HG03097 (cell line): ENCODE measurements at regions not wholly inside any gene's neighbourhood (a gene's known extent, or its start where the extent isn't known, plus 50 kb on each side); places are given as distances from the start of the nearest gene placed in this dataset.
"Not testable (repeated sequence)": the region's sequence is repeated elsewhere in the genome, so short reads cannot be mapped to it uniquely, and the experiment has no call there.

Experiments used
- ATAC-seq: cut with Tn5 transposase; IDR thresholded peaks from one replicate; pipeline ENCODE4 v1.9.1; 2021; ENCODE audit not compliant: unreplicated experiment, low FRiP score

DNA sequence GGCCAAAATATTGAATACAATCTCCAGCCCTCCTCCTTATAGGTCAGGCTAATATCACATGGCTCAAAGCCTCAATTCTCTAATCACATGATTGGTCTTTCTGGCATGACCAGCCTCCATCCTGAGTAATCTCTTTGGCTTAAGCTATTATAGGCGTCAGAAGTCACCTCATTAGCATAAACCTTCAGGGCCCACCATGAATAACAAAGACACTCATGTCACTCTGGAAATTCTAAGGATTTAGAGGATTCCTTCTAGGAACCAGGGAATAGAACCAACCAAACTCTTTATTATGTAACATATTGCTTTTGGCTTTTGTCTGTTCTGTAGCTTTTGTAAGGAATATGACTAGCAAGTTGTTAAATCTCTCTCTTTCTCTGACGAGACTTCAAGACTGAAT is 109.2 kb upstream of the IGFBP7 start:
- no peak for ATAC-seq

DNA sequence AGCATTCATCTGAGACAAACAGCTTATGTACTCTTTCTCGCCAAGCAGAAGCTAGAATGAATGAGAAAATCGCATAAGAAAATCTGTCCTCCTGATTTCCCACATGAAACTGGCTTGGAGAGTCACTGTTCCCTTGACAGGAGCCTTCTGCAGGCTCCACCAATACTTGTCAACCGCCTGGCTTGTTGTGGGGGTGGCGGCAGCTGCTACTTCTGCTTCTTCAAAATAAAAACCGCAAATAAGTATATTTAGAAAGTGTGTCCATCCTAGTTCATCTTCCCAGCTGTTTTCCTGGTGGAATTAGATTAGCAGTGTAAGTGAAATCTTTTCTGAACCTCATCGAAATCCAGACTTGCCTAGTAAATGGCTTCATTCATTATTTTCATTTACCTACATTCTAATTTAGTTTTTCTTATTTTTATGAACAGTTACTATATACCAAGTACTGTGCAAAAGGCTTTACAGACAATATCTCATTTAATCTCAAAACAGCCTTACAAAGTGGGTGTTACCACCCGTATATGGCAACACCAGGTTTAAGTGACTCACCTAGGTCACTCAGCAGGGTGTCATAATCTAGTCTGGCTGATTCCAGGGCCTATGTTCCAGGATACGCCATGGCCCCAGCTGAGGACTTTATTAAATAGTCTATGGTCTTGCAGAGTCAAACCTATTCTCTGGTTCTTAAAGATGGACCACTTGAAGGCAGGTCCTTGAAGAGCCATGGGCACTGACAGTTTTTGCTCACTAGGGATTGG is 104.6 kb upstream of the IGFBP7 start:
- no peak for ATAC-seq

DNA sequence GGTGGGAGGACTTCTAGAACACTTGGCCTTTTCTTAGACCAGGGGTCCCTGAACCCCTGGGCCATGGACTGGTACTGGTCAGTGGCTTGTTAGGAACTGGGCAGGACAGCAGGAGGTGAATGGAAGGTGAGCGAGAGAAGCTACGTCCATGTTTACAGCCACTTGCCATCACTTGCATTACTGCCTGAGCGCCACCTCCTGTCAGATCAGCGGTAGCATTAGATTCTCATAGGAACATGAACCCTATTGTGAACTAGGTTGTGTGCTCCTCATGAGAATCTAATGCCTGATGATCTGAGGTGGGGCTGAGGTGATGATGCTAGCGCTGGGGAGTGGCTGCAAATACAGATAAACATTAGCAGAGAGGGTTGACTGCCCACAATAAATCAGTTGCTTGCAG is 100.9 kb upstream of the IGFBP7 start:
- no peak for ATAC-seq

DNA sequence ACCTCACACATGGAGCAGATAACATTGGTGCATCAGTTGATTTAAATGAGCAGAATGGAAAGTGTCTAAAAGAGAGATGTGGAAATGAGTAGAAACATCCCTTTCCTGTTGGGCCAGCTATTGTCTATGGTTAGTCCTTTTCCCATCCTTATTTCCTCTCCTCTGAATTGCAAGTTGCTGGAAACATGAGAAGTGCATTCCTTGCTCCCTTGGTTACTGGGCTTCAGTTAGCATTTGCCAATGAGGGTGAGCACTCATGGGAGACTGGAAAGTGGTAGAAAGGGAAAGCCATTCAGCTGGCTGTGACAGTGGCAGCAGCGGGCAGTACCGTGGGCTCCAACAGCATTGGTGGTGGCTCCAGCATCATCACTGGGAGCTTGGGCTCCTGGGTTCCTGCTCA is 96.0 kb upstream of the IGFBP7 start:
- ATAC-seq = no peak

DNA sequence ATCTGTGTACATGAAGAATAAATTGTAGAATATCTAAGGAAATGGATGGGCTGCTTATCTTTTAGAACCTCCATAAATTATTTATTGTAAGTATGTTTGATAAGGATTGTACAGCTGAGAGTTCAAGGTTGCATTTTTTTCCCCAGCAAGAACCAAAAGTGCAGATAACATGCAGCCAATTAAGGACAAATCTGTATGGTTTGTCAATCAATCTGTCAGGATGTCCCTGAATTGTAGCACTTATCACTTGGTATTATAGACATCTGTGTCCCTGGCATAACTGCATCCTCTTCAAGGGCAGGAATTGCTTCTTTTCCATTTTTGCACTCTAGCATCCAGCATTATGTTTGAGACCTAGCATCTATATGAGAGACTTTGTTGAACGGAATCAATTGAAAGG is 95.4 kb upstream of the IGFBP7 start:
- no peak for ATAC-seq

DNA sequence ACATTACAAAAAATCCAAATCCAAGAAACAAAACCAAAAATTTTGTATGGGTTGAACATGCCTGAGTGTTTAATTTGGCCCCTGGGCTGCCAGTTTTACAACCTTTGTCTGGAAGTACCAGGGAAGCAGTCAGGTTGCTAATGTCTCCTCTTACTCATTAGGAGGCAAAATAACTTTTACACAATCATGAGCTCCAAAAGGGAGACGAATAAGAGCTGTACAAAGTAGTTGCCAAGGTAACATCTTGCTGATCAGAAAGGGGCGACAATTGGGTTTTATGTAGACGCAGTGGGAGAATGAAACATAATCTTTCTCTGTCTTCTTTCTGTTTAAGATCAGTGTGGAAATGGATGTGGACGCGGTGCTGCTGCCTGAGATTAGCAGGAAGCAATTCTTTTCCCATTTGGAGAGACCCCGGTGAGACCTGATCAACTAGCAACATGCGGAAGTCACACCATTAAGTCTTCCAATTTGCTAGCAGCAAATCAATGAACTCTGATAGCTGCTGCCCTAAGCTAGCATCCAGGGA is 90.7 kb upstream of the IGFBP7 start:
- no peak for ATAC-seq

DNA sequence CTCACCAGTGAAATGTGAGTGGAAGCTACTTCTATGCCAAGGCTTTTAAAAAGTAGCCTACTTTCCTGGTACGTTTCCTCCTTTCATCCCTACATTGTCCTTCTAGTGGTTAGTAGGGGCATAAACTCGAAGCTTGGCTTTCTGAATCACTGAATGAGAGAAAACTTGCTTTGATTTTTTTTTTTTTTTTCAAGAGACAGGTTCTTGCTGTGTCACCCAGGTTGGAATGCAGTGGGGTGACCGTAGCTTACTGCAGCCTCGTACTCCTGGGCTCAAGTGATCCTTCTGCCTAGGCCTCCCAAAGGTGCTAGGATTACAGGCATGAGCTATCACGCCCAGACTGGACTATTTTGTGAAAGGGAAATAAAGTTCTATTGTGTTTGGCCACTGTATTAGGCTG is 89.1 kb upstream of the IGFBP7 start:
- ATAC-seq = no peak

DNA sequence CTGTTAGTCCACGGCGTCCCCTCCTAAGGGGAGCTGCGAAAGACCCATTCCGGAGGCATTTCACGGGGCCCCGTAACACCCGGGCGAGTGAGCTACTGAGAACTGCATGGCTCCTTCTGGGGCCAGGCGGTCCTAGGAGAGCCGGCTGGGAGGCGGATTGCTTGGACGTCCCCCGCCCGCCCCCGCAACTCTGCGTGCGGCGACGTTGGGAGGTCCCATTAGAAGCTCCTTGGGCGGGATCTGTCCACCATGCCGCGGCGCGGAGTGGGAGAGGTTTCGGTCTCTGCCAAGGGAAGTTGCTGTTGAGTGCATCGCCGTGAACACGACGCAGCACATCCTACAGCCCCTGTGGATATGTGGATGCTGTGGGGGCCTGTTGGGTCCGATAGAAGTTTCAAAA is 85.4 kb upstream of the IGFBP7 start:
- no peak for ATAC-seq

DNA sequence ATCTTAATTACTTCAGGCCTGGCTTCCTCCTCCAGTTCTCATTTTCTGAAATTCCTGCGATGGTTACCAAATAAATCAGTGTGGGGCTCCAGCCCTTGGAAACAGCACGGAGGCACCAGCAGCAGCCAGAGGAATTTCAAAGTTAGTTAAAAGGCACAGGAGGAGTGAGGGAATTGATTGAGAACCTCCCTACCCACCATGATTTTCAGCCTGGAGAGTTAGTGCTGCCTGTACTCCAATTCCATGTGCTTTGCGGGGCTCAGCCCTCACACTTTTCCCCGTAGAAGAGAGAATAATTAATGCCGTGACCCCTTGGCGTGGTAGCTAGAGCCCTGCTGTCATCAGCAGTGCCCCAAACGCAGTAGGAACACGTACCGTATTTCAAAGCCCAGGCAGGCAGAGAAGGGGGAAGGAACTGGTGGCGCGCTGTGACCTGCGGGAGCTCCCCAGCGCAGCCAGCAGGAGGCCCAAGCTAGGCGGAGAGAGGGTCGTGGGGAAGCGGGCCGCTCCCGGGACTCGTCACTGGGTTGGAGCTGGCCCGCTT is 84.0 kb upstream of the IGFBP7 start:
- no peak for ATAC-seq

DNA sequence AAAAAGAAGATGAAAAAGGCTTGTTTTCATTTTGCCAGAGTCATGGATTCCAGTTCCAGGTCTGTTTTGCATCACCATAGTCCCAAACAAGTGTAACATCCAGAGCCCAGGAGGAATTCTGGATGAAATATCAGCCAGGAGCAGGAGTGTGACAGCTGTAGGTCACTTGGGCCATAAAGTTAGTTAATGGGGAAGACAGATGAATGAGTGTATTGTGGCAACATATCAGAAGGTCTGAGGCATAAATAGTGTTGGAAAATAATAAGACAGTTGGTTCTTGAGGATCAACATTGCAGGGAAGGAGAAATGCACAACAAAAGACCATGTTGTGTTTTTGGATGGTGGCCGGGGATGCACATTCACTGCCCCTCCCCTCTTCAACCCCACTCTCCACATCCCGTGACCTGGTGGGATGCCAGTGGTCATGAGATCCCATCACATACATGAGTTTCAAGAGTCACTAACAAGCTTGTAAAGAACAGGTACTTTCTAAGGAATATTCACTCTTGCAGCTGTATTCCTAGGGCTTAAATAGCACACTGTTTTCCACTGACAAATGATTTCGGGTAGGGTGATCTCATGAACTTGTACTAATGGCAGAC is 83.1 kb upstream of the IGFBP7 start:
- ATAC-seq = no peak

DNA sequence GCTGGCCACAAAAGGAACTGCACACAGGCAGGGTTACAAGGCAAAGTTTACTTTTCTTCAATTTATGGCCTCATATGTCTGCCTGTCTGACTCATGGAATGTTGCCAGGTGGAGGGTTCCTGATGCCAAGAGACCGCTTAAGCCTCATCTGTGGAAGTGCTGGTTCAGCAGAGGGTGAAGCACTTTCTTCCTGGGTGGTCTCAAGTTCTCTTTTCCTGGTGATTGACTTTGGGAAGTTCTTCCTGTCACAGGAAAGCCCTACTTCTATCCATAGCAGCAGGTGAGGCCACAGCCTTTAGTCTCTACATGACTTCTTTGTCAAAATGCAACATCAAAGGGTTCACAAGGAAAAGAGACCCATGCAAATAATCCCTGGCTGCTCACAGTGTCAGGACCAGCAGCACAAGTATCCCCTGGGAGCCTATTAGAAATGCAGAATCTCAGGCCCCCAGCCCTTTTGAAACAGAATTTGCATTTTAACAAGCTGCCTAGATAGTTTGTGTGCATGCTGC is 81.4 kb upstream of the IGFBP7 start:
- no peak for ATAC-seq

DNA sequence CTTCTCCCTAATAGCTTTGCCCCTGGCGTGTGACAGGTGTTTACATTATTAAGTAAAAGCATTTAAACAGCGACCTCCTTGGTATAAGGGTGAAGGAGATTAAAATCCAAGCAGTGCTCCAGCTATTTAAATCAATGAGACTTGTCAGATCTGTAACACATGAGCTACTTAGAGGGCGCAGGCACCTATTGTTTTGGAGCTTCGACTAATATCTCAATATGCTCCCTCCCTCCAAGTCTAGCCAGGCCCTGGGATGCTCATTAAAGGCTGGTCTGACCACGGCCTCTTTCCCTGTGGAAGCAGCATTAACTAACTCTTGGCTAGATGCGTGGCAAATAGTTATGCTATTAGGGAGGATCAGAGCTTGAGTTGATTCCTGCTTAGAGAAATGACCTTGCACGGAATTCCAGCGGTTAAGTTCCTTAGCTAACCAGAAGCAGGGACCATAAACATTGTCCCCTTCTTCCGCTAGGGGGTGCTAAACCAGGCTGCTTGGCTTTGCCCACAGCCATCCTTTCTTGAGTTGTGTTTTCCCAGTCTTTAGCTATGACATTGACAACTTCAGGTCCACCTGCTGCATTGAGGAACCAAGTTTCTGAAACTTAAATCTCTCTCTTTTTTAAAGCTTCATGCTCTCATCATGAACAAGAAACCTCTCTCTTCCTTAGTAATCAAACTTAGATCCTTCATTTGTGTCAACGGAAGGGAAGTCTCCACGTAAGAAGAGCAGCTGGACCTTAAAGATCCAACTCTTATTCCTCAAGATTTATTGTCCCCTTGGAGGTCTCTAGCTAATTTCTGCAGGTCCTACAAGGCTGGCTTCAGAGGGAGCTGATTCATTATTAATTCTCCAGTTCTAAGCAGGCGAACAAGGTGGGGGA is 80.7 kb upstream of the IGFBP7 start:
- no peak for ATAC-seq

DNA sequence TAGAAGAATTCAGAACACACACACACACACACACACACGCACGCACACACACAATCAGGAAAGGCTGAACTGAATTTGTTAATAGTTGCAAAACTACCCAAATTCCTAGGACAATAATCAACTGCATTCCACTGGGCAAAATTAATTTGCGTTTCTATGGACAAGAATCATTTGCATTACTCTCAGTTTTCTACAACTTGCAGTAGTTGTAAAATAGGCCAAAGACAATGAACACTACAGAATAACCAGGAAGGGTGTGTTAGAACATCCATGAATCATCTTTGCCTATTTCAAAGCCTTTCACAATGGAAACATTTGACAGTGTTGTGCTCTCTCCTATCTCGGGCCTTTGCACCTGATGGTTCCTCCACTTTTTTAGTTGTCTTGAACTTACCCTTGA is 77.1 kb upstream of the IGFBP7 start:
- ATAC-seq = no peak

DNA sequence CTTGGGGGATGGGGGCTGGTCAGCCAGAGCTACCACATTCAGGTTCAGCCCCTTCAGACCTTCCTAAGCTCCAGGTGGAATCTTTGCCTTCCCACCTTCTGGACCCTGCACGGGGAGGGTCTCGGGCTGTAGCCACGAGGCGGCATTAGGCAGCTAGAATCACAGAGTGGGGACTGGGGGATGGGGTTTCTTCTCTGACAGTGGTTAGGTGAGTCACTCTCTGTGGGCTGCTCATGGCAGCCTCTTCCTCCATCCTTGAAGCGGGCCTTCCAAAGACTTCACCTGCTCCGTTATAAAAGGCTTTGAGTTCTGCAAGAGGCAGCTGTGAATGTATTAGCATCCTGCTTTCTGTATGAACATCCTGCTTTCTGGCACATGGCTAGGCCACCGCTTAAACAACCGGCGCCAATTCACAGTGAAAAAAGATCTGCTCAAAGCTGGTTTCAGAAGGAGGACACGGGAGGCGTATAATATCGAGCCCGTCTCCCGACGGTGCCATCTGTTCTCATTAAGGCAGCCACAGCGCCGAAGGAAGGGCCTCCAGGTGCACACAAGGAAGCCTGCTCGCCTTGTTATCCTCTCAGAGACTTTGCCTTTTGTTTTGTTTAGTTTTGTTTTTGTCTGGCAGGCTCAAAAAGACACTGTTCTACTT is 74.3 kb upstream of the IGFBP7 start:
- ATAC-seq = no peak

DNA sequence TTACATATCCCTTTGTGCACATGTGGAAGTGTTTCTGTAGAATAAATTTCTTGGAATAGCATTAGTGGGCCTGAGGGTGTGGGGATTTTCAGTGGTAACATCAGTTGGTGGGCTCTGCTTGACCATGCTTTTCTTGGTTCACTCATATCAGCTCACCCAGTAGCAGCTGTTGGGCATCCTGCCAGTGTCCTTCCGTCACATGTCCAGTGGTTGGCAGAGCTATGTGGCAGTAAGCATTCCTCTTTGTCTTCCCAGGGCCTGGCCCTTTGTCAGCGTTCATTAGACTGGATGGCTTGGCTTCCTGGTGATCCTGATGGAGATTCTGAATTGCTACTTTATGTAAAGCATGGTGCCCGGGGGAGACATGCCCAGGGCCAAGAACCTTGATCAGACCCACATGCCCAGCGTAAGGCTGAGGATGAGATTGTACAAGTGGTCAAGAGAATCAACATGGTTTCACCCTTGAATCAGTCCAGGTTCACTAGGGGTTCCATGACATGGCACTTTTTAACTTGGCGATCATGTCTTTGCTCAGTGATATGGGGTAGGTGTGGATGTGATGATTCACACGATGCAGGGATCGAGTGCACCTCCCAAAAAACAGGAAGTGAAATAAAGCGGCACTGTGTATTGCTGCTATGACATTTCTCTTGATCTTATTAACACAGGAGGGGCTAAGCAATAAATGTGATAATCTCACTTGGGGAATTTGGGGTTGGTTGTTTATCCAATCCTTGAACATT is 72.1 kb upstream of the IGFBP7 start:
- no peak for ATAC-seq

DNA sequence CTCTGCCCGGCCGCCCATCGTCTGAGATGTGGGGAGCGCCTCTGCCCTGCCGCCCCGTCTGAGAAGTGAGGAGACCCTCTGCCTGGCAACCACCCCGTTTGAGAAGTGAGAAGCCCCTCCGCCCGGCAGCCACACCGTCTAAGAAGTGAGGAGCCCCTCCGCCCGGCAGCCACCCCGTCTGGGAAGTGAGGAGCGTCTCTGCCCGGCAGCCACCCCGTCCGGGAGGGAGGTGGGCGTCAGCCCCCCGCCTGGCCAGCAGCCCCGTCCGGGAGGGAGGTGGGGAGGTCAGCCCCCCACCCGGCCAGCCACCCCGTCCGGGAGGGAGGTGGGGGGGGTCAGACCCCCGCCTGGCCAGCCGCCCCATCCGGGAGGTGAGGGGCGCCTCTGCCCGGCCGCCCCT is 63.0 kb upstream of the IGFBP7 start:
- not testable (repeated sequence) for ATAC-seq

DNA sequence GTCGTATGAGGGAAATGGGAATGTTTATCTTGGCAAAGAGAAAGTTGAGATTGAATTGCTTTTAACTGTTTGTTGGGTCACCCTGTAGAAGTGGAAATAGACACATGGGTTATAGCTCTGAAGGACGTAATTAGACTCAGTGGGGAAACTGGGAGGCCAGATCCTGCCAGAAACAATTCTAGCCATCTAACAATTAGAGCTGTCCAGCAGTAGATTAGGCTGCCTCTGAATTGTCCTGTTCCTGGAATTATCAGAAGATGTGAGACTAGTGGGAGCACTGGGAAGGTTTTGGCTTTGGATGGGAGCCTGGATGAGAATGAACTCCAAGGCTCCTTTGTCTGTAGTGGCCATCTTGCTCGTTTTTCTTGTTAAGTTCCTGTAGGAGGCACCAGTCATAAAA is 61.9 kb upstream of the IGFBP7 start:
- ATAC-seq = no peak

DNA sequence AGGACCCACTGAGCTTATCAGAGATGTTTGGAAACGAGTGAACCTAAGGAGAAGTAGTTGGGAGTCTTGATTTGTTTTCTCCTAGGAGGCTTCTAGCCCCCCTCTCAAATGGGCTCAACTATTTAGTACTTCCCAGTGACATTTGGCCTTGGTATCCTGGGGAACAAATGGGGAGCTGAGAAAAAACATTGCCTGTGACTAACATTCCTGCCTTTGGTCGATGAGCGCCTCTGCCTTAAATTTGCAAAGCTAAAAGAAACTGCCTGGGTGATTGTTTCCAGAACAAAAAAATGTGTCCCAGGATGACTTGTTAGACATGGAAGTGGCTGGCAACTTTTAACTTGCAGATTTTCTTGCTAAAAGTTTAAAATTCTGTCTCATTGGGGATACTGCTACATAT is 58.8 kb upstream of the IGFBP7 start:
- no peak for ATAC-seq

DNA sequence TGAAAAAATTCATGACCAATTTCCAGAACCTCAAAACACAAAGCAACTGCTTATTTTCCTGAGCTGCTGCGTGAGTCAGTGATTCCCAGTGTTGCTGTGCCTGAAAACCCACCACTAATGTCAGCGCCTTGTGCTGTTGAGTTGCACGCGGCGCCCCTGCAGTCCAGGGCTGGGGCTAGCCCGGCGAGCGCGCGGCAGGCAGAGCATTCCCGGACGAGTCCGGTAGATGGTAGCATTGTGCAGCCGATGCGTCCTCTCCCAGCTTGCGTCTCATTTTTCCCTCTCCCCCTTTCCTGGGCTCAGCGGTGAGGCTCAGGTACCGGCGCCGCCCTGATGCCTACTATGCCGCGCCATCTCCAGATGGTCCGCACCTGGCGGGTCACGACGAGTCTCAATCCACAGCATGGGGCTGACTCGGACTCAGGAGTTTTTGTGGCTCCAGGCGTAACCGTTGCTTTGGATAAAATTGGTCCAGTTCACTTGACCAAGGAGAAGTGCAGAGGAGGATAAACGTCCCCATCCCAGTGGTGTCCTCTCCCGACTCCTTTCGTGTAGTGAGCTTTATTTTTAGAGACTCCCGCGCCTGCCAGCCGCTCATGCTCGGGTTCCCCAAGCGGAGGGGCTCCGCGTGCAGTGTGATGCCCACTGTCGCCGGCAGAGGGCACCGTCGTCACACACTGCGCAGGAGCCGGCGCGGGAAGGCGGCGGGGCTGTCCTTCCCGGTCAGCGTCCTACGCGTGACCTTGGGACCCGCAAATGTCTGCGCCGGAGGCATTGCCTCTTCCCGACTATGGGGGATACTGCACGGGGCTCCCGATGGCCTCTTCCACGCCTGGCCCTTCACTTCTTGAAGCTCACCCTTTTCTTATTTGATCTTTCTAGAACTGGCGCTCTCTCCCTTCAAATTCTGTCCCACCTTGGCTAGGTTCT is 53.6 kb upstream of the IGFBP7 start:
- ATAC-seq = peak; percentile 98
